OCI-LY1 (cell line): ENCODE measurements at regions not wholly inside any gene's neighbourhood (a gene's known extent, or its start where the extent isn't known, plus 50 kb on each side); places are given as distances from the start of the nearest gene placed in this dataset.

Source experiments
- H2AFZ ChIP-seq: fragments of 200-600 bp; sonication (generic), shearing (Covaris generic); 2 replicates; pipeline ENCODE4 v1.6.0; 2014; ENCODE audit warnings: antibody characterized with exemption, mild to moderate bottlenecking, low read length
- H3F3A ChIP-seq: fragments of 200-600 bp; sonication (generic), shearing (Covaris generic); 2 replicates; pipeline ENCODE4 v1.6.0; 2014; ENCODE audit warnings: mild to moderate bottlenecking, antibody characterized with exemption, low read length, moderate library complexity; ENCODE audit not compliant: insufficient read depth
- H3K27ac ChIP-seq: fragments of 200-600 bp; sonication (generic); 2 replicates; pipeline ENCODE4 v1.5.1; 2014; ENCODE audit warnings: low read length, mixed run types, mild to moderate bottlenecking, low read depth; ENCODE audit not compliant: poor library complexity, severe bottlenecking
- H3K27me3 ChIP-seq: fragments of 200-600 bp; sonication (generic); 2 replicates; pipeline ENCODE4 v1.6.0; 2014; ENCODE audit warnings: antibody characterized with exemption, mild to moderate bottlenecking, low read length, moderate library complexity; ENCODE audit not compliant: insufficient read depth
- H3K36me3 ChIP-seq: fragments of 200-600 bp; sonication (generic); 2 replicates; pipeline ENCODE4 v1.6.1; 2014; ENCODE audit warnings: mild to moderate bottlenecking, antibody characterized with exemption, low read length, moderate library complexity, mixed read lengths; ENCODE audit not compliant: insufficient read depth
- H3K4me1 ChIP-seq: fragments of 200-600 bp; sonication (generic); 2 replicates; pipeline ENCODE4 v1.5.1; 2014; ENCODE audit warnings: mild to moderate bottlenecking, low read length, moderate library complexity; ENCODE audit not compliant: insufficient read depth, severe bottlenecking
- H3K4me2 ChIP-seq: fragments of 200-600 bp; sonication (generic), shearing (Covaris generic); 2 replicates; pipeline ENCODE4 v1.6.1; 2014; ENCODE audit warnings: low read length
- H3K4me3 ChIP-seq: fragments of 200-600 bp; sonication (generic); 2 replicates; pipeline ENCODE4 v1.5.1; 2014; ENCODE audit warnings: low read length, low read depth, mild to moderate bottlenecking, mixed read lengths; ENCODE audit not compliant: poor library complexity, severe bottlenecking
- H3K79me2 ChIP-seq: fragments of 200-600 bp; shearing (Covaris generic); 2 replicates; pipeline ENCODE4 v1.6.1; 2016; ENCODE audit warnings: mixed run types, low read length, mixed read lengths; ENCODE audit not compliant: insufficient read depth
- H3K9ac ChIP-seq: fragments of 200-600 bp; sonication (generic), shearing (Covaris generic); 2 replicates; pipeline ENCODE4 v1.6.1; 2014; ENCODE audit warnings: mild to moderate bottlenecking, low read length, mixed read lengths
- H3K9me2 ChIP-seq: fragments of 200-600 bp; sonication (generic), shearing (Covaris generic); 2 replicates; pipeline ENCODE4 v1.6.1; 2014; ENCODE audit warnings: low read depth, mild to moderate bottlenecking, low read length, mixed read lengths
- H3K9me3 ChIP-seq: fragments of 200-600 bp; shearing (Covaris generic); 2 replicates; pipeline ENCODE4 v1.6.1; 2014; ENCODE audit warnings: low read length, mixed read lengths
- H4K20me1 ChIP-seq: fragments of 200-600 bp; sonication (generic), shearing (Covaris generic); 2 replicates; pipeline ENCODE4 v1.6.0; 2016; ENCODE audit warnings: mild to moderate bottlenecking, low read length; ENCODE audit not compliant: insufficient read depth
- EZH2 ChIP-seq: fragments of 200-600 bp; sonication (generic), shearing (Covaris generic); IDR thresholded peaks from 2 replicates; pipeline ENCODE4 v1.8.0; 2017; ENCODE audit warnings: borderline replicate concordance, mixed run types, mild to moderate bottlenecking, antibody characterized with exemption, low read length, moderate library complexity, mixed read lengths
- TF ChIP-seq, protein P1 (sequence below): fragments of 200-600 bp; sonication (generic), shearing (Covaris generic); IDR thresholded peaks from 2 replicates; pipeline ENCODE4 v1.5.1; 2017; ENCODE audit warnings: mild to moderate bottlenecking, antibody characterized with exemption, low read length, moderate library complexity, mixed read lengths

DNA sequence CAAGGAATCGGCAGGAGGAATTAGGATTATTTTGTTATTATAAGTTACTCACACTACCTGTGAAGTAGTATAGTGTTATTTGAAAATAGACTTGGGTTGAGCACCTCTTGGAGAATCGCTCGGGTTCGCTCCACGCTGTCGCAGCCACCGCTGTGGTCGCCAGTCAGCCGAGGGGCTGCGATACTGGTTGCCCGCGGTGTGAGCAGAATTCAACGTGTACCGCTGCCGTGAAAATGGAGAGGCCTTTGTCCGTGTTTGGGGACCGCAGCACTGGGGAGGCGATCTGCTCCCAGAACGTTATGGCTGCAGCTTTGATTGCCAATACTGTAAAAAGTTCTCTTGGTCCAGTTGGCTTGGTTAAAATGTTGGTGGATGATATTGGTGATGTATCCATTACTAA is 117.2 kb downstream of the C7orf25 start:
- no peaks in the 10 kb centered on the region for H3K9me2 ChIP-seq
- no peaks in the 10 kb centered on the region for H3K4me1 ChIP-seq
- H2AFZ ChIP-seq = no peak overlapping the region
- no peak overlapping the region for H3K4me2 ChIP-seq
- H3K79me2 ChIP-seq = no peaks in the 10 kb centered on the region
- TF ChIP-seq, protein P1, sequence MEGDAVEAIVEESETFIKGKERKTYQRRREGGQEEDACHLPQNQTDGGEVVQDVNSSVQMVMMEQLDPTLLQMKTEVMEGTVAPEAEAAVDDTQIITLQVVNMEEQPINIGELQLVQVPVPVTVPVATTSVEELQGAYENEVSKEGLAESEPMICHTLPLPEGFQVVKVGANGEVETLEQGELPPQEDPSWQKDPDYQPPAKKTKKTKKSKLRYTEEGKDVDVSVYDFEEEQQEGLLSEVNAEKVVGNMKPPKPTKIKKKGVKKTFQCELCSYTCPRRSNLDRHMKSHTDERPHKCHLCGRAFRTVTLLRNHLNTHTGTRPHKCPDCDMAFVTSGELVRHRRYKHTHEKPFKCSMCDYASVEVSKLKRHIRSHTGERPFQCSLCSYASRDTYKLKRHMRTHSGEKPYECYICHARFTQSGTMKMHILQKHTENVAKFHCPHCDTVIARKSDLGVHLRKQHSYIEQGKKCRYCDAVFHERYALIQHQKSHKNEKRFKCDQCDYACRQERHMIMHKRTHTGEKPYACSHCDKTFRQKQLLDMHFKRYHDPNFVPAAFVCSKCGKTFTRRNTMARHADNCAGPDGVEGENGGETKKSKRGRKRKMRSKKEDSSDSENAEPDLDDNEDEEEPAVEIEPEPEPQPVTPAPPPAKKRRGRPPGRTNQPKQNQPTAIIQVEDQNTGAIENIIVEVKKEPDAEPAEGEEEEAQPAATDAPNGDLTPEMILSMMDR = no peak
- no peak for TF ChIP-seq EZH2
- no peaks in the 10 kb centered on the region for H4K20me1 ChIP-seq
- no peak overlapping the region for H3K4me3 ChIP-seq
- no peaks in the 10 kb centered on the region for H3K9me3 ChIP-seq
- H3K27me3 ChIP-seq = no peaks in the 10 kb centered on the region
- H3K36me3 ChIP-seq = no peaks in the 10 kb centered on the region
- H3K27ac ChIP-seq = no peak overlapping the region
- no peaks in the 10 kb centered on the region for H3F3A ChIP-seq
- H3K9ac ChIP-seq = no peak overlapping the region

DNA sequence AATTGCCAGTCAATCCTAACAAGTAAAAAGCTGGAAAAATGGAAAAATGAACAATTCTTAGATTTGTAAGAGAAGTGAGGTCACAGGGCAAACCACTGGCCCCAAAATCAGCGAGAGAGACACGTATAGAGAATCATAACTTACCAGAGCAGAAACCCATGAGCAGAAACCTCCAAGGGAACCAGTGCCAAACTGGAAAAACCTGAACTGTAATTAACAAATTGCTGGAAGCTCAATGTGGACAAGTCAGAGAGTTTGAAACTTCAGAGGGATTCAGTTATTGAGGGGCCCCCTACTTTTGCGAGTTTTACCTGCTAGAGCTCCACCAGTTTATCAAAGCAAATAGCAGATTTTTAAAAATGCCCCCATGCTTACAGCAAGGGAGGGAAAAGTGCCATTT is 119.0 kb downstream of the C7orf25 start:
- no peaks in the 10 kb centered on the region for H3K4me1 ChIP-seq
- TF ChIP-seq EZH2 = no peak
- TF ChIP-seq, protein P1 = no peak

DNA sequence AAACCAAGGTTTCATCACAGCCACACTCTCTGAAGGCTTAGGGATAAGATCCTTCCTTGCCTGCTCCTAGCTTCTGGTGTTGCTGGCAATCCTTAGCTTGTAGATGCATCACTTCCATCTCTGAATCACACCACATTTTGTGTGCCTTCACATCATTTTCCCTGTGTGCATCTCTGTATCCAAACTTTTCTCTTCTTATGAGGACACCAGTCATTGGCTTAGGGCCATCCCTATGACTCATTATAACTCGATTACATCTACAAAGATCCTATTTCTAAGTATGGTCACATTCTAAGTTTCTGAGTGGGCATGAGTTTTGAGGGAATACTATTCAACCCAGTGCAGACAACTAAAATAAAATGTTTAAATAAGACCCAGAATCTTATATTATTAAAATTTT is 121.7 kb downstream of the C7orf25 start:
- Histone ChIP-seq H3K36me3 (no peaks in the 10 kb centered on the region), H4K20me1 (no peaks in the 10 kb centered on the region), H3K4me2 (no peak overlapping the region), H2AFZ (no peak overlapping the region), H3F3A (no peaks in the 10 kb centered on the region), H3K27ac (no peak overlapping the region), H3K9me2 (0 out of 2 replicates have a peak, but pooled peaks cover 2% of the 10 kb centered on the region), H3K4me1 (no peaks in the 10 kb centered on the region), H3K79me2 (no peaks in the 10 kb centered on the region), H3K27me3 (no peaks in the 10 kb centered on the region), H3K4me3 (no peak overlapping the region), H3K9me3 (no peaks in the 10 kb centered on the region), H3K9ac (no peak overlapping the region)
- TF ChIP-seq, protein P1 = no peak
- no peak for TF ChIP-seq EZH2

More for the DNA sequence above, 119.0 kb downstream of the C7orf25 start:
- no peak overlapping the region for H3K4me2 ChIP-seq
- no peaks in the 10 kb centered on the region for H4K20me1 ChIP-seq
- no peak overlapping the region for H3K27ac ChIP-seq
- no peak overlapping the region for H3K4me3 ChIP-seq
- H3K79me2 ChIP-seq = no peaks in the 10 kb centered on the region
- H3K9me2 ChIP-seq = 0 out of 2 replicates have a peak, but pooled peaks cover 2% of the 10 kb centered on the region
- H3K9me3 ChIP-seq = no peaks in the 10 kb centered on the region
- no peaks in the 10 kb centered on the region for H3K27me3 ChIP-seq
- no peaks in the 10 kb centered on the region for H3F3A ChIP-seq
- no peak overlapping the region for H3K9ac ChIP-seq
- H2AFZ ChIP-seq = no peak overlapping the region
- no peaks in the 10 kb centered on the region for H3K36me3 ChIP-seq
